ENCODE measurements at regions not wholly inside any gene's neighbourhood (a gene's known extent, or its start where the extent isn't known, plus 50 kb on each side); places are given as distances from the start of the nearest gene placed in this dataset.
"Not testable (repeated sequence)": the region's sequence is repeated elsewhere in the genome, so short reads cannot be mapped to it uniquely, and the experiment has no call there.

- no peak for DNase-seq
Observed at GRCh38 chrY:7871304-7871932, 959.9 kb upstream of the AMELY start.

GRCh38 chrY:7866976-7867375 lies 955.4 kb upstream of the AMELY start:
- no peak for DNase-seq

- no peak for DNase-seq
Observed at GRCh38 chrY:7860781-7861614, 949.4 kb upstream of the AMELY start.

- no peak for DNase-seq
Observed at GRCh38 chrY:7850191-7850590, 938.6 kb upstream of the AMELY start.

- no peak for DNase-seq
Observed at GRCh38 chrY:7845776-7846175, 934.2 kb upstream of the AMELY start.

- DNase-seq, result no peak
Observed at GRCh38 chrY:7837046-7837445, 925.5 kb upstream of the AMELY start.

GRCh38 chrY:7836366-7836765 lies 924.8 kb upstream of the AMELY start:
- no peak for DNase-seq

- DNase-seq, result no peak
Observed at GRCh38 chrY:7835416-7835815, 923.9 kb upstream of the AMELY start.

- DNase-seq, result no peak
Observed at GRCh38 chrY:7834284-7834683, 922.7 kb upstream of the AMELY start.

- not testable (repeated sequence) for DNase-seq
Observed at GRCh38 chrY:7830881-7831280, 919.3 kb upstream of the AMELY start.

- no peak for DNase-seq
Observed at GRCh38 chrY:7826533-7826932, 915.0 kb upstream of the AMELY start.

- no peak for DNase-seq
Observed at GRCh38 chrY:7825874-7826273, 914.3 kb upstream of the AMELY start.

- DNase-seq, result no peak
Observed at GRCh38 chrY:7821295-7822035, 909.9 kb upstream of the AMELY start.

GRCh38 chrY:7818924-7819323 lies 907.4 kb upstream of the AMELY start:
- no peak for DNase-seq

GRCh38 chrY:7816567-7816966 lies 905.0 kb upstream of the AMELY start:
- DNase-seq, result no peak

GRCh38 chrY:7815921-7816320 lies 904.4 kb upstream of the AMELY start:
- DNase-seq, result no peak

- DNase-seq, result no peak
Observed at GRCh38 chrY:7815285-7815684, 903.7 kb upstream of the AMELY start.

GRCh38 chrY:7814361-7814760 lies 902.8 kb upstream of the AMELY start:
- DNase-seq, result no peak

GRCh38 chrY:7810359-7810758 lies 898.8 kb upstream of the AMELY start:
- DNase-seq, result no peak

GRCh38 chrY:7807516-7807870 lies 895.9 kb upstream of the AMELY start:
- no peak for DNase-seq

- DNase-seq, result no peak
Observed at GRCh38 chrY:7806592-7807515, 895.3 kb upstream of the AMELY start.

- DNase-seq, result no peak
Observed at GRCh38 chrY:7805624-7806023, 894.1 kb upstream of the AMELY start.

GRCh38 chrY:7803737-7804136 lies 892.2 kb upstream of the AMELY start:
- DNase-seq, result no peak

All from stimulated activated naive CD4-positive, alpha-beta T cell (primary cell).